Limb (tissue), 2 donors: ENCODE measurements at regions not wholly inside any gene's neighbourhood (a gene's known extent, or its start where the extent isn't known, plus 50 kb on each side); places are given as distances from the start of the nearest gene placed in this dataset.

Source experiments
- DNase-seq, 2 donors: peaks; one replicate each; pipeline ENCODE4 v3.0.0-alpha.2; 2016; ENCODE audit errors: extremely low spot score in 2 of 2

DNA sequence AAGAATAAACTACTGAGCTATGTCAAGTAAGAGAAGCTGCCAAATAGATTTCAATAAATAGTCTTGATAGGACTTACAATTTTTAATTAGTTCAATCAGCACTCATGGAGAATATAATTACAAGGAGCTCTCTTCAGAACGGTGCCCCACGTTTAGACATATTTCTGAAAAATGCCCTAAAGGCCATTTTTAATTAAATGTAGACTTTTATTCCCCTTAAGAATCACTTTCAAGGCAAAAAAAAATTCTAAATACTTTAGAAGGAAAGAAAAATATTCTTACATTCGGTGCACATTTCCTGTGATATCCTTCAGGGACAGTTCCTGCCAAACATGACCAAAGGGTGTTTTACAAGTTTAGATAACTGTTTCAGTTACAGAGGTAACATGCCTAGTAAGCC, 202.5 kb upstream of the CDH7 start:
- DNase-seq: no peak

DNA sequence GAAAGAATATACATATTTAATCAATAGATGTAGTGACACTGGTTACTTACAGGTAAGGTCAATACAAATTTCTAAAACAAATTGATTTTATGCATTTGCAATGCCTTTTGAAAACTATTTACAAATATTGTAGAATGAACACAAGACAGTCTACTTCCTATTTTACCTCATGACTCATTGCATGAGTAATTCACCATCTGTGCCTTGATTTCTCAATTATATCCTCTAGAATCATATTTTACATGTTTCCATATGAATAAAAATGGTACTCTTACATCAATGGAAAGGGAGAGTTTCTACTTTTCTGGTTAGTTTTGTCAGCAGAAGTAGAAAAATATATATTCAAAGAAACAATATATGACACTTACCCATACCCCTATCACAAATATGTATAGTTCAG, 203.8 kb upstream of the CDH7 start:
- DNase-seq: no peak

GRCh38 chr18:65544701-65545100, 206.1 kb upstream of the CDH7 start:
- no peak for DNase-seq

- DNase-seq: peak in 1 of 2 donors; percentile 32
Observed at GRCh38 chr18:65527879-65528633, 222.8 kb upstream of the CDH7 start.

DNA sequence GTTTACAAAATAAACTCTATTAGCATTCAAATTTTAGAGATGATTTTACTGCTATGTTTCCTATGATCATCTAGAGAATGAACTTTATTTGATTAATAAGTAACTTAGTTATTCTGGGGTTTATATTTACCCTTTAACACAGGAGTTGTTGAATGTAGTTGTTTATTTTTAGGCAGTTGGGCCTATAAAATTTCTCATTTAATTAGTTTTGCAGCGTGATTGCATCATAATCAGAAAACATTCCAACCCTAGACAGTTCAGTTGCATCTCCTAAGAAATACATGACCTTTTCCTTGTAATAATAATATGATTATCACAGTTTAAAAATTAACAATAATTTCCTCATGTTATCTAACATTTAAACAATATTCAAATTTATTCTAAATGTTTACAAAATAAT, 224.7 kb upstream of the CDH7 start:
- no peak for DNase-seq

GRCh38 chr18:65523461-65523860, 227.4 kb upstream of the CDH7 start:
- DNase-seq: no peak

GRCh38 chr18:65522907-65523306, 227.9 kb upstream of the CDH7 start:
- DNase-seq: no peak

GRCh38 chr18:65516209-65516608, 234.6 kb upstream of the CDH7 start:
- no peak for DNase-seq

DNA sequence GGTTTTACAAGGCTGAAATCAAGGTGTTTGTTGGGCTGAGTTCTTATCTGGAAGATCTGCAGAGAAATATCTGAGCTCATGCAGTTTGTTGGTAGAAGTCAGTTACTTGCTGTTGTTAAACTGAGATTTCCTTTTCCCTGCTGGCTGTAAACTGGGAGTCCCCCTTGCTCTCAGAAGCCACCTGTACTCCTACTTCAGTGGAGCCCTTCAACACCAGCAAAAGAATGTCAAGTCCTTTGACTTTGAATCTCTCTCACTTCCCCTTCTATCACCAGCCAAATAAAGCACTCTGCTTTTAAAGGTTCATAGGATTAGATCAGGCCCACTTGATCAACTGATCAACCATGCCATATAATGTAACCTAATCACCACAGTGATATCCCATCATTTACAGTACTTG, 252.2 kb upstream of the CDH7 start:
- no peak for DNase-seq

DNA sequence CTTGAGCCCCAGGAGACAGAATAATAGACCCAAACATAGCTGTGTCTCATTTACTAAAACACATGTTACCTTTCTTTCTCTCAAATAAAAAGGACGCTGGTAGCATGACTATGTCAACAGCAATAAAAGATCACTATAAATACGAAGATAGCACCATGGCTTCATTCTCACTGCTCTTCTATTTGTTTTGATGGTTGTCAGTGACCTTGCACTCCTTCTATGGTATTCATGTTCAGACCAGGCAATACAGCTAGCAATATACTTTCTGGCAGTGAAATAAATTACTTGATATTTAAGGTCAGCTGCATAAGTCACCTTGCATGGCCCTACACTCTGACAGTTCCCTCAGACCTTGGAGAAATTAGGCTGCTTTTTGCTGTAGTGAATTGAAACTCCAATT, 263.2 kb upstream of the CDH7 start:
- no peak for DNase-seq

- no peak for DNase-seq
Observed at GRCh38 chr18:65477455-65477854, 273.4 kb upstream of the CDH7 start.

DNA sequence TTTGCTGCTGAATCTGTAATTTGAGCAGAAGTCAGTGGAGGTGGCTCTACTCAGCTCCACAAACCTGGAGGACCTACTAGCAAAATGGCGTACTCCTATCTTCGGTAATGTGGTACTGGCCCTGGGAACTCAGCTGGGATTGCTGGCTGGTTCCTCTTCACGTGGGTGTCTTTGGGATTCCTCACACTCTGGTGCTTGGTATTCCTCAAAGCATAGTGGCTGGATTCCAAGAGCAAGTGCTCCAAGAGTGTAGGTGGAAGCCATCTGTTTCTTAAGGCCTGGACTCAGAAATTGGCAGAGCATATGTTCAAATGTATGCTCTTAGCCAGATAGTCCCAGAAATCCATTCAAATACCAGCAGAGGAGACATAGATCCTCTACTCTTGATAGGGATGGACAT, 281.9 kb upstream of the CDH7 start:
- no peak for DNase-seq

DNA sequence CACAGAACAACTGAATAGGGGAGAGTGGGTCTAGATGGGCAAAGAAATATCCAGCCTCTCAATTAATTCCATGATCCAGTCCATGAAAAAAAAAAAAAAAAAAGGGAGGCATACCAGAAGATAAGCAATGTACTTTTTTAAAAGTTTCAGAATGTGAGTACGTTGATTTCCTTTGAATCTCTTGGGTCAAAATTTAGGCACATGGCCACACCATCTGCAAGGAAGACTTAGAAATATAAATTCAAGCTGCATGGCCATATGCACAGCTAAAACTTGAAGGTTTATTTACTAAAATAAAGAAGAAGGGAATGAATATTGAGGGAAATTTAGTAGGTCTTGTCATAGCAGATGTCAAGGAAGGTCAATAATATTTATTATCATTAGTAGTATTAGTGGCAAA, 286.5 kb upstream of the CDH7 start:
- DNase-seq: no peak

DNA sequence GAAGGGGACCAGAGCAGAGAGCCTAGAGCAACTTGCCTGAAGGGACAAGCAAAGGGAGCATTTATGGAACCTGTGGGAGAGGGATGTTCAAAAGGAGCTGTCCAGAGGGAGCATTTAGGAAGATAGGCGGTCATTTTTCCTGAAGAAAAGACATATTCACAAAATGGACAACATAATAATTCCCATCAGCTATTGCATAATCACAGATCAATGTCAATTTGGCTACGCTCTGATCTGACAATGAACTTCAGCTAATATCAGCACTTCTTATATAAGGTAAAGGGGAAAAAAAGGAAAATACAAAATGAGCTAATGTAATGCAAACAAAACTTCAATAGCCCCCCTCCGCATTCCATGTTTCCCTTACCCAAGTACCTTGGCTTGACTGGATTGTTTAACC, 291.1 kb upstream of the CDH7 start:
- DNase-seq: no peak

DNA sequence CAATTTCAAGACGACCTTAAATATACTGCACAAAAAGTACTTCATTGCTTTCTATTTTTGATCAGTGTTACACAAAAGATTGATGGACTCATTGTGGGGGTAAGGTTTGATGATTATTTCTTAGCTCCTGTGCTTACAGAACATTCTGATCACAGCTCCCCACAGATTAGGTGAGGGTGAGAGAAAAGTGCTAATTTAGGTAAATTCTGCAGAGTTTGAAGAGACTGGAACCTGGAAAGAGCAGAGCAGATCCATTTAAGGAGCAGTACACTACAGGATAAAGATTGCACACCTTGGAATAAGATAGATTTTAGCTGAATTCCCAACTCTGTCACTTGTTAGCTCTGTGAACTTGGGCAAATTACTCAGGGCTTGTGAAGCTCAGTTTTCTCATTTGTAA, 291.9 kb upstream of the CDH7 start:
- no peak for DNase-seq

GRCh38 chr18:65439188-65439587, 311.6 kb upstream of the CDH7 start:
- peak in 1 of 2 donors; percentile 24 for DNase-seq

- DNase-seq: no peak
Observed at GRCh38 chr18:65436430-65436829, 314.4 kb upstream of the CDH7 start.

DNA sequence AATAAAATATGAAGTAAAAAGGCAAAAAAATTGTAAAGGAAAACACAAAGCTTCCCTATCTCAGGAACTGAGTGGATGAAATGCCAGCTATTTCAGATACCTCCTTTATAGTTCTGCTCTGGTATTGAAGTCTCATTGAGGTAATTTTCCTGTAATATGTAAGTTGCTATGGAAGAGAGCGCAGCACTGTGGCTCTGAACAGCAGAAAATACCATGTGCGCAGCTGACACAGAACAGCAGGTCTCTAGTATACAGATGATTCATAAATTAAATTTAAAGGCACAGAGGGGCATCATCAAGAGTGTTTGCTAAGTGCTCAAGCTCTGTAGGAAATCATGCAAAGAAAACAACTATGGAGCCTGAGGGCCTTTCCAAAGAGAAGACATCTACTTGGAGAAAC, 315.3 kb upstream of the CDH7 start:
- no peak for DNase-seq

DNA sequence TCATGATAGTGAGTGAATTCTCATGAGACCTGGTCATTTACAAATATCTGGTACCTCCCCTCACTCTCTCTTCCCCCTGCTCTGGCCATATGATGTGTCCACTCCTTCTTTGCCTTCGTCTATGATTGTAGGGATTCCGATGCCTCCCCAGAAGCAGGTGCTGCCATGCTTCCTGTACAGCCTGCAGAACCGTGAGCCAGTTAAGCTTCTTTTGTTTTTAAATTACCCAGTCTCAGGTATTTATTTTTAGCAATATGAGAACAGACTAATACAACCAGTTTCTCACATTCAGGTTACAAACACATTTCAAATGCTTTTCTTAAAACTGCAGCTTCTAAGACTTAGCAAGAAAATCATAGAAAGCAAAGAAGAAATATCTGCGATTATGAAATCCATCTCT, 321.2 kb upstream of the CDH7 start:
- no peak for DNase-seq

DNA sequence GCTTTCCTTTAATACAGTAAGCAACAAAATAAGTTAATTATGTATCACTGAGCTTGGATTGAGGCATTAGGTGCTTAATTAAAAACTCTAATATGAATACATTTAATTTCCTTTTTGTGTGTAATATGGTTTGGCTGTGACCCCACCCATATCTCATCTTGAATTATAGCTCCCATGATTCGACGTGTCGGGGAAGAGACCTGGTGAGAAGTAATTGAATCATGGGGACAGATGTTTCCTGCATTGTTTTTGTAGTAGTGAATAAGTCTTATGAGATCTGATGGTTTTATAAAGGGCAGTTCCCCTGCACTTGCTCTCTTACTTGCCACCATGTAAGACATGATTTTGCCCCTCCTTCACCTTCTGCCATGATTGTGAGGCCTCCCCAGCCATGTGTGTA, 325.4 kb upstream of the CDH7 start:
- DNase-seq: no peak

DNA sequence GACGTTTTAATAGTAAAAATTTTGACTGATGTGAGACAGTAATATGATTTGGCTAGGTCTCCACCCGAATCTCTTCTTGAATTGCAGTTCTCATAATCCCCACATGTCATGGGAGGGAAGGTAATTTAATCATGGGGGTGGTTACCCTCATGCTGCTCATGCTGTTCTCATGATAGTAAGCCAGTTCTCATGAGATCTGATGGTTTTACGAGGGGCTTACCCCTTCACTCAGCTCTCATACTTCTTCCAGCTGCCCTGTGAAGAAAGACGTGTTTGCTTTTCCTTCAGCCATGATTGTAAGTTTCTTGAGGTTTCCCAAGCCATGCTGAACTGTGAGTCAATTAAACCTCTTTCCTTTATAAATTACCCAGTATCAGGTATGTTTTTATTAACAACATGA, 327.0 kb upstream of the CDH7 start:
- DNase-seq: no peak

DNA sequence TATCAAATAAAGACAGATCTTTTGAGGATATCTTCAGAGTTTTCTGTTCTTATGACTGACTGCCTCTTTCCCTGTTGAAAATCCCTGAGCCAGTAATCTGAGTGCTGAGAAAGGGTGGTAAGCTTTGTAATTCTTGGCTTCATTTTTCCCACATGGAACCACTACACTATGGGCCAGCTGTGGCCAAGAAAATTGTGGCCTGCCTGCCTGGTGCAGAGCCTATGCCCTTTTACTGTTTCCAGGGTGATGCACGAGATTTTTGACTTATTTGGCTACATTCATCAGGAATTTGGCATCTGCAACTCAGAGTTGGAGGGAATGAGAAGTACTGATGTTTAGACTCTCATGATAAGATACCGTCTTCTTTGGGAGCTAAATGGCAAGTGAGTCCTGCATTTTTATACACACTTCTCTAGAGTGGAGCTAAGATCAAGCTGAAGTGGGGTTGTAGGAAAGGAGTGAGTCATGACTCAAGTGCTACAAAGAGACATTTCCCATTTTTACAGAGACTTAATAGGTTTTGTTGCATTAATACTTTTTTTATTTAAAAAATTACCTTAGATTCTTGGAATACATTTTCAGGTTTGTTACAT, 328.2 kb upstream of the CDH7 start:
- DNase-seq: no peak

DNA sequence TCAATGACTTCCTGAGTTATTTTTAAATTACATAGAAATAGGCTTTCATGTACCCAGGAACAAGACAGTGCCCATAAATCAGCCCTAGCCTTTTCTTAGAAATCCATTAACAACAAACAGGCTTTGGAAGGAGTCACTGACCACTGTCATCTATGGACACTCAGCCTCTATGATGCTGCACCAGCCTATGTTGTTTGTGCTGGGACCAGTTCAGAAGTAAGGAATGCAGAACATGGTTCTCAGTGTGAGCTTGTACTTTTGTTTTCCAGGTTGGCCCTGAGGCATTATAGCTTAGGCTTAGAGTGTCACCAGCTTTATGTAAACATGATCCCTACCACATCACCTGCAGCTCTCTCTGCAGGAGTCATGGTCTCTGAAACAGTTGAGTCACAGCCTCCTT, 335.7 kb upstream of the CDH7 start:
- DNase-seq: no peak

DNA sequence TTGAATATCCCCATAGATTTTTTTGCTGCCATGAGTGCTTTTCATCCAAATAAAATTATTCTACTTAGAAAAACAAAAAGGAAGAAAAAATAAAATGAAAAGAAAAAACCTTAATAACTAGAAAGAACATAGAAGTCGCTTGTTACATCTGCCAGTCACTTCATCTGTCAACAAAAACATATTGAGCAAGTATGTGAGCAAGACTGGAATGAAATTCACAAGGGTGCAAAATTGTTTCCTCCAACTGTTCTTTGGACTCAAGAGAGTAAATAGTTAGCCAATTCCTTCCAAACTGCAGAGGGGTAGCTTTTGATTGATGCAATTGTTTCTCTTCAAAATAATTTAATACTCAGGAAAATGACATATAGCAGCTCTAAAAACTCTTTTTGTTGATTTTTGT, 336.3 kb upstream of the CDH7 start:
- no peak for DNase-seq
